ENCODE measurements at regions not wholly inside any gene's neighbourhood (a gene's known extent, or its start where the extent isn't known, plus 50 kb on each side); places are given as distances from the start of the nearest gene placed in this dataset.

GRCh38 chr5:88502179-88503040, 233.8 kb upstream of the TMEM161B start:
- no peaks in the 10 kb centered on the region for H3K9me2 ChIP-seq (ENCODE audit: insufficient read depth)
- BruUV-seq (replicated peaks): no TSS peak
- no peak overlapping the region for H3K27ac ChIP-seq (ENCODE audit: low read depth, low read length)
- TF ChIP-seq CTCF (IDR thresholded peaks at IDR 0.05 in 2 of 3, conservative IDR thresholded peaks at IDR 0.05 in 1 of 3; ENCODE audit: borderline replicate concordance in 1 of 3, insufficient read depth in 1 of 3, low read depth in 2 of 3, low read length in 2 of 3): no peak
- TF ChIP-seq EGR1 (IDR thresholded peaks at IDR 0.05; ENCODE audit: low read depth): no peak
- no peak for TF ChIP-seq JUND (IDR thresholded peaks at IDR 0.05)
- no peak for TF ChIP-seq YY1 (IDR thresholded peaks at IDR 0.05; ENCODE audit: extremely low read depth, insufficient replicate concordance, low read depth, low read length)
- TF ChIP-seq, protein P1, sequence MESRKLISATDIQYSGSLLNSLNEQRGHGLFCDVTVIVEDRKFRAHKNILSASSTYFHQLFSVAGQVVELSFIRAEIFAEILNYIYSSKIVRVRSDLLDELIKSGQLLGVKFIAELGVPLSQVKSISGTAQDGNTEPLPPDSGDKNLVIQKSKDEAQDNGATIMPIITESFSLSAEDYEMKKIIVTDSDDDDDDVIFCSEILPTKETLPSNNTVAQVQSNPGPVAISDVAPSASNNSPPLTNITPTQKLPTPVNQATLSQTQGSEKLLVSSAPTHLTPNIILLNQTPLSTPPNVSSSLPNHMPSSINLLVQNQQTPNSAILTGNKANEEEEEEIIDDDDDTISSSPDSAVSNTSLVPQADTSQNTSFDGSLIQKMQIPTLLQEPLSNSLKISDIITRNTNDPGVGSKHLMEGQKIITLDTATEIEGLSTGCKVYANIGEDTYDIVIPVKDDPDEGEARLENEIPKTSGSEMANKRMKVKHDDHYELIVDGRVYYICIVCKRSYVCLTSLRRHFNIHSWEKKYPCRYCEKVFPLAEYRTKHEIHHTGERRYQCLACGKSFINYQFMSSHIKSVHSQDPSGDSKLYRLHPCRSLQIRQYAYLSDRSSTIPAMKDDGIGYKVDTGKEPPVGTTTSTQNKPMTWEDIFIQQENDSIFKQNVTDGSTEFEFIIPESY (IDR thresholded peaks at IDR 0.05; ENCODE audit: extremely low read depth, insufficient replicate concordance, low read length): no peak
- no peak for TF ChIP-seq SP1 (IDR thresholded peaks at IDR 0.05; ENCODE audit: low read depth)
- no peak for TF ChIP-seq ZNF274 (IDR thresholded peaks at IDR 0.05; ENCODE audit: low read depth, low read length)
- TF ChIP-seq, protein P2, sequence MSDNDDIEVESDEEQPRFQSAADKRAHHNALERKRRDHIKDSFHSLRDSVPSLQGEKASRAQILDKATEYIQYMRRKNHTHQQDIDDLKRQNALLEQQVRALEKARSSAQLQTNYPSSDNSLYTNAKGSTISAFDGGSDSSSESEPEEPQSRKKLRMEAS (IDR thresholded peaks at IDR 0.05): no peak
- no peak for TF ChIP-seq CEBPB (IDR thresholded peaks at IDR 0.05; ENCODE audit: low read depth)
- TF ChIP-seq, protein P3, sequence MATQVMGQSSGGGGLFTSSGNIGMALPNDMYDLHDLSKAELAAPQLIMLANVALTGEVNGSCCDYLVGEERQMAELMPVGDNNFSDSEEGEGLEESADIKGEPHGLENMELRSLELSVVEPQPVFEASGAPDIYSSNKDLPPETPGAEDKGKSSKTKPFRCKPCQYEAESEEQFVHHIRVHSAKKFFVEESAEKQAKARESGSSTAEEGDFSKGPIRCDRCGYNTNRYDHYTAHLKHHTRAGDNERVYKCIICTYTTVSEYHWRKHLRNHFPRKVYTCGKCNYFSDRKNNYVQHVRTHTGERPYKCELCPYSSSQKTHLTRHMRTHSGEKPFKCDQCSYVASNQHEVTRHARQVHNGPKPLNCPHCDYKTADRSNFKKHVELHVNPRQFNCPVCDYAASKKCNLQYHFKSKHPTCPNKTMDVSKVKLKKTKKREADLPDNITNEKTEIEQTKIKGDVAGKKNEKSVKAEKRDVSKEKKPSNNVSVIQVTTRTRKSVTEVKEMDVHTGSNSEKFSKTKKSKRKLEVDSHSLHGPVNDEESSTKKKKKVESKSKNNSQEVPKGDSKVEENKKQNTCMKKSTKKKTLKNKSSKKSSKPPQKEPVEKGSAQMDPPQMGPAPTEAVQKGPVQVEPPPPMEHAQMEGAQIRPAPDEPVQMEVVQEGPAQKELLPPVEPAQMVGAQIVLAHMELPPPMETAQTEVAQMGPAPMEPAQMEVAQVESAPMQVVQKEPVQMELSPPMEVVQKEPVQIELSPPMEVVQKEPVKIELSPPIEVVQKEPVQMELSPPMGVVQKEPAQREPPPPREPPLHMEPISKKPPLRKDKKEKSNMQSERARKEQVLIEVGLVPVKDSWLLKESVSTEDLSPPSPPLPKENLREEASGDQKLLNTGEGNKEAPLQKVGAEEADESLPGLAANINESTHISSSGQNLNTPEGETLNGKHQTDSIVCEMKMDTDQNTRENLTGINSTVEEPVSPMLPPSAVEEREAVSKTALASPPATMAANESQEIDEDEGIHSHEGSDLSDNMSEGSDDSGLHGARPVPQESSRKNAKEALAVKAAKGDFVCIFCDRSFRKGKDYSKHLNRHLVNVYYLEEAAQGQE (IDR thresholded peaks at IDR 0.05; ENCODE audit: low read depth): no peak
- no peak for TF ChIP-seq SIN3A (IDR thresholded peaks at IDR 0.05; ENCODE audit: low read depth)
- no peaks in the 10 kb centered on the region for H3K4me1 ChIP-seq (ENCODE audit: control insufficient read depth in 1 of 2, insufficient read depth in 2 of 2, low read length in 2 of 2)
- no peaks in the 10 kb centered on the region for H3K27me3 ChIP-seq (ENCODE audit: insufficient read depth, low read length)
- no peaks in the 10 kb centered on the region for H3K79me2 ChIP-seq (ENCODE audit: insufficient read depth, low read length)
- H4K20me1 ChIP-seq (ENCODE audit: insufficient read depth): no peaks in the 10 kb centered on the region
- CTCF ChIA-PET: no interaction called here
- intact Hi-C loops (cut with micrococcal nuclease): no loop called here
- H3K9ac ChIP-seq (ENCODE audit: low read length): no peak overlapping the region
- H3K4me2 ChIP-seq (ENCODE audit: low read length): peak overlapping the region; percentile 45
- POLR2A ChIA-PET: no interaction called here
- ATAC-seq: no peak
- no peaks in the 10 kb centered on the region for H3K9me3 ChIP-seq (ENCODE audit: control insufficient read depth in 1 of 2, insufficient read depth in 1 of 2, low read depth in 1 of 2, low read length in 2 of 2)
- no peak for DNase-seq (ENCODE audit: low read depth, low spot score)
- H3K36me3 ChIP-seq (ENCODE audit: control insufficient read depth in 1 of 2, insufficient read depth in 2 of 2, low read length in 2 of 2): no peaks in the 10 kb centered on the region
- peak overlapping the region; percentile 22; a peak in 3 of 4 replicates for H3K4me3 ChIP-seq (replicated peaks in 1 of 2; ENCODE audit: low read depth in 1 of 2, low read length in 2 of 2)
- RAD21 ChIA-PET (ENCODE audit: low non-redundant PET in 1 of 2, low total read pairs in 2 of 2, uncharacterized antibody in 2 of 2, unreplicated experiment in 2 of 2): no interaction called here
- peak overlapping the region; percentile 70 for H2AFZ ChIP-seq (ENCODE audit: low read depth, low read length, poor library complexity, severe bottlenecking)
